ENCODE measurements at regions not wholly inside any gene's neighbourhood (a gene's known extent, or its start where the extent isn't known, plus 50 kb on each side); places are given as distances from the start of the nearest gene placed in this dataset.

DNA sequence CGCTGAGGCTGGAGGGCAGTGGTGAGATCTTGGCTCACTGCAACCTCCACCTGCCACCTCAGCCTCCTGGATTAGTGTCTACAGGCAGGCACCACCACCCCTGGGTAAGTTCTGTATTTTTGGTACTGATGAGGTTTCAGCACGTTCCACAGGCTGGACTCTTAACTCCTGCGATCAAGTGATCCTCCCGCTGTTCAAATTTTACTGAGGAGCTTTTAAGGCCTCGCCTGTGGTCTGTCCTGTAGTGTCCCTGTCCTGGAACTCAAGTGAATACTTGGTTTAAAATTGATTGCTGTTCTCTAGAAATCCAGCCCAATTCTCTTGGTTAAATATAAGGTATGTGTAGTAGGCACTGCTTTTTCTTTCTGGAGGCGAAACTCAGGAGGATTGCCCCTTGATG, 65.2 kb downstream of the DPRX start:
- TF ChIP-seq, protein P1, sequence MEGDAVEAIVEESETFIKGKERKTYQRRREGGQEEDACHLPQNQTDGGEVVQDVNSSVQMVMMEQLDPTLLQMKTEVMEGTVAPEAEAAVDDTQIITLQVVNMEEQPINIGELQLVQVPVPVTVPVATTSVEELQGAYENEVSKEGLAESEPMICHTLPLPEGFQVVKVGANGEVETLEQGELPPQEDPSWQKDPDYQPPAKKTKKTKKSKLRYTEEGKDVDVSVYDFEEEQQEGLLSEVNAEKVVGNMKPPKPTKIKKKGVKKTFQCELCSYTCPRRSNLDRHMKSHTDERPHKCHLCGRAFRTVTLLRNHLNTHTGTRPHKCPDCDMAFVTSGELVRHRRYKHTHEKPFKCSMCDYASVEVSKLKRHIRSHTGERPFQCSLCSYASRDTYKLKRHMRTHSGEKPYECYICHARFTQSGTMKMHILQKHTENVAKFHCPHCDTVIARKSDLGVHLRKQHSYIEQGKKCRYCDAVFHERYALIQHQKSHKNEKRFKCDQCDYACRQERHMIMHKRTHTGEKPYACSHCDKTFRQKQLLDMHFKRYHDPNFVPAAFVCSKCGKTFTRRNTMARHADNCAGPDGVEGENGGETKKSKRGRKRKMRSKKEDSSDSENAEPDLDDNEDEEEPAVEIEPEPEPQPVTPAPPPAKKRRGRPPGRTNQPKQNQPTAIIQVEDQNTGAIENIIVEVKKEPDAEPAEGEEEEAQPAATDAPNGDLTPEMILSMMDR (conservative IDR thresholded peaks at IDR 0.05; ENCODE audit: low read depth), result no peak
- ChIA-PET CTCF (interaction anchor here (0.7 kb wide), 1 partner anchor 9 kb away, joined by 5 read pairs; no protein-coding TSS in a partner anchor), POLR2A (ENCODE audit: low non-redundant PET) (no interaction called here)
- DNase-seq (ENCODE audit: low spot score), result no peak
- H3K27ac ChIP-seq, result no peak overlapping the region

DNA sequence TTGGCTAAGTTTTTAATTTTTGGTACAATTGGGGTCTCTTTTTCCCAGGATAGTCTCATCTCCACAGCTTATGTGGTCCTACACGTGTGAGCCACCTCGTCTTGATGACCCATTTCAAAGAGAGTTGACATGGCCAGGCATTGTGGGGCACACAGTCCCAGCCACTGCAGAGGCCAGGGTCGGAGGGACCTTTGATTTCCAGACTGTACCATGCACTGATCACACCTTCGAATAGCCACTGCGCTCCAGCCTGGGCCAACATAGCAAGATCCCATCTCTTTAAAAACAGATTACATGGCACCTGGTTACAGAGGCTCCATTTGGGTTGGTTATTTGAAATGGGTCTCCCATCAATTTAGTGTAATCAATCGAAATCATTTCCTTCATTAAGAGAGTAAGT, 71.6 kb downstream of the DPRX start:
- CTCF ChIA-PET, result no interaction called here
- DNase-seq (ENCODE audit: low spot score), result no peak
- POLR2A ChIA-PET (ENCODE audit: low non-redundant PET), result no interaction called here
- H3K27ac ChIP-seq, result no peak overlapping the region
- TF ChIP-seq, protein P1 (conservative IDR thresholded peaks at IDR 0.05; ENCODE audit: low read depth), result no peak

DNA sequence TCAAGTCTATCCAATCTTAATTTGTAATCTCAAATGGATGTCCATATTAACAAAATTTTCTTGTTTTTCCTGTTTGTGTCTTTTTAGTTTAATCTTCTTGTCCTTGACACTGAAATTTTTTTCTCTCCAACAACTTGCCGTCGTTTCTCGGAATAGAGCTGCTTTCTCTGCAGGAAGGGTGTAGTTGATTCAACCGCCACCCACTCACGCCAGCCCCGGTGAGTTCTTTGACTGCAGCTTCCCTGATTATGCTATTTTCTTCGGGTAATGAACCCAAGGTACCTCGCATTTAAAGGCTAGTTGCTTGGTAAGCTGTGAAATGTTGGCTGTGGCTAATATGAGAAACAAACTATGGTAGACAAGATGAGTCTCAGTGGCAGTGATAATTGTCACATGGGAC, 72.2 kb downstream of the DPRX start:
- DNase-seq (ENCODE audit: low spot score), result no peak
- TF ChIP-seq, protein P1 (conservative IDR thresholded peaks at IDR 0.05; ENCODE audit: low read depth), result no peak
- ChIA-PET POLR2A (ENCODE audit: low non-redundant PET) (no interaction called here), CTCF (no interaction called here)
- no peak overlapping the region for H3K27ac ChIP-seq

DNA sequence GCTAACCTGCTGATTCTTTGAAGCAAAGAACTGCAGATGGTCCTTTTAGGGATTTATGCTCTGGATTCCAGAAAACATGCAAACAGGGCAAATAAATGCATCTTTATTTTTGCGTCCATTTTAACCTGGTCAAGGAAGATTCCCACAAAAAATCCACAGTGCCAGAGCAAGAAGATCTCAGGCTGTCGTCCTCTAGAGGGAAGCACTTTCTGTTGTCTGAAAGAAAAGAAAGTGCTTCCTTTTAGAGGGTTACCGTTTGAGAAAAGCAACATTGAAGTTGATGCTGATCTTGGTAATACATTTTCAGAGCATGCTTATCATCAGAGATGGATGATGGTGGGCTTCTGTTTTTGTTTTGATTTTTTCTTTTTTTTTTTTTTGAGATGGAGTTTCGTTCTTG, 75.5 kb downstream of the DPRX start:
- ChIA-PET POLR2A (ENCODE audit: low non-redundant PET) (no interaction called here), CTCF (no interaction called here)
- no peak overlapping the region for H3K27ac ChIP-seq
- DNase-seq (ENCODE audit: low spot score), result no peak
- TF ChIP-seq, protein P1 (conservative IDR thresholded peaks at IDR 0.05; ENCODE audit: low read depth), result no peak

DNA sequence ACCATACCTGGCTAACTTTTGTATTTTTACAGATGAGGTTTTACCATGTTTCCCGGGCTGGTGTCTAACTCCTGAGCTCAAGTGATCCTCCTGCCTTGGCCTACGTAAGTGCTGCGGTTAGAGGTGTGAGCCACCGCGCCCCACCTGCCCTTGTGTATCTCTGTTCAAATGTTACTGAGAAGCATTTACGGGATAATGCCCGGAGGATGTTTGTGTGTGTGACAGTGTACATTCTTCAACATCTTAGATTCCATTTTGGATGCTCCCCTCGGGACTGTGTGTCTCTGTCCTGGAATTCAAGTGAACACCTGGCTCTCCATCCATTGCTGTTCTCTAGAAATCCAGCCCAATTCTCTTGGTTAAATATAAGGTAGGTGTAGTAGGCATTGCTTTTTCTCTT, 93.7 kb downstream of the NLRP12 start:
- POLR2A ChIA-PET (ENCODE audit: low non-redundant PET), result no interaction called here

More for the DNA sequence above, 93.7 kb downstream of the NLRP12 start:
- H3K27ac ChIP-seq, result no peak overlapping the region
- no peak for DNase-seq (ENCODE audit: low spot score)
- TF ChIP-seq, protein P1 (conservative IDR thresholded peaks at IDR 0.05; ENCODE audit: low read depth), result no peak
- CTCF ChIA-PET, result no interaction called here

Measured in RWPE1 (cell line).